Astrocyte (in vitro differentiated cells and primary cell): ENCODE measurements at regions not wholly inside any gene's neighbourhood (a gene's known extent, or its start where the extent isn't known, plus 50 kb on each side); places are given as distances from the start of the nearest gene placed in this dataset.

Experiments used
- DNase-seq: peaks from one replicate; pipeline ENCODE4 v3.0.0-alpha.2; 2010; ENCODE audit warnings: low read depth
- FAIRE-seq: peaks from 2 replicates; lab custom pipeline; 2011; peaks lifted over from hg19 to GRCh38; lab: Jason Lieb, UNC
- H2AFZ ChIP-seq: 2 replicates; pipeline ENCODE4 v1.6.0; 2012; ENCODE audit warnings: low read depth, low read length, inconsistent platforms
- H3K27ac ChIP-seq: 2 replicates; pipeline ENCODE4 v1.5.1; 2011; ENCODE audit warnings: low read depth, low read length, inconsistent platforms
- H3K27me3 ChIP-seq: 2 replicates; pipeline ENCODE4 v1.6.0; 2011; ENCODE audit warnings: low read length, inconsistent platforms; ENCODE audit not compliant: insufficient read depth
- H3K36me3 ChIP-seq: 2 replicates; pipeline ENCODE4 v1.5.1; 2011; ENCODE audit warnings: low read length, inconsistent platforms; ENCODE audit not compliant: insufficient read depth
- H3K4me1 ChIP-seq: 2 replicates; pipeline ENCODE4 v1.5.1; 2011; ENCODE audit warnings: low read length, inconsistent platforms; ENCODE audit not compliant: insufficient read depth
- H3K4me2 ChIP-seq: 2 replicates; pipeline ENCODE4 v1.6.0; 2012; ENCODE audit warnings: low read length, inconsistent platforms
- H3K4me3 ChIP-seq: 2 replicates; pipeline ENCODE4 v1.5.1; 2011; ENCODE audit warnings: low read depth, mild to moderate bottlenecking, low read length, inconsistent platforms; ENCODE audit not compliant: insufficient read depth
- H3K79me2 ChIP-seq: 2 replicates; pipeline ENCODE4 v1.6.0; 2012; ENCODE audit warnings: mild to moderate bottlenecking, low read length, inconsistent platforms; ENCODE audit not compliant: insufficient read depth
- H3K9ac ChIP-seq: 2 replicates; pipeline ENCODE4 v1.6.0; 2012; ENCODE audit warnings: mild to moderate bottlenecking, low read length, inconsistent platforms
- H3K9me3 ChIP-seq: 2 replicates; pipeline ENCODE4 v1.5.1; 2012; ENCODE audit warnings: low read depth, mild to moderate bottlenecking, low read length, inconsistent platforms; ENCODE audit not compliant: insufficient read depth
- H4K20me1 ChIP-seq: 2 replicates; pipeline ENCODE4 v1.6.0; 2012; ENCODE audit warnings: low read length, inconsistent platforms; ENCODE audit not compliant: insufficient read depth
- H3K27ac Mint-ChIP-seq: one replicate; pipeline ENCODE4 v1.8.0; 2021; ENCODE audit warnings: mild to moderate bottlenecking, mixed read lengths; ENCODE audit not compliant: unreplicated experiment
- H3K27me3 Mint-ChIP-seq: one replicate; pipeline ENCODE4 v1.8.0; 2021; ENCODE audit warnings: low read depth, mixed read lengths; ENCODE audit not compliant: unreplicated experiment
- H3K36me3 Mint-ChIP-seq: one replicate; pipeline ENCODE4 v1.8.0; 2021; ENCODE audit warnings: low read depth, mixed read lengths; ENCODE audit not compliant: unreplicated experiment
- H3K4me1 Mint-ChIP-seq: one replicate; pipeline ENCODE4 v1.8.0; 2021; ENCODE audit warnings: low read depth, mixed read lengths; ENCODE audit not compliant: unreplicated experiment
- H3K4me3 Mint-ChIP-seq: one replicate; pipeline ENCODE4 v1.8.0; 2021; ENCODE audit warnings: mild to moderate bottlenecking, moderate library complexity, mixed read lengths; ENCODE audit not compliant: unreplicated experiment
- H3K9me3 Mint-ChIP-seq: one replicate; pipeline ENCODE4 v1.8.0; 2021; ENCODE audit warnings: mild to moderate bottlenecking, mixed read lengths; ENCODE audit not compliant: unreplicated experiment
- CTCF ChIP-seq: IDR thresholded peaks from 2 replicates; pipeline ENCODE4 v1.5.1; 2011; ENCODE audit warnings: low read depth, mild to moderate bottlenecking, inconsistent platforms, low read length, moderate library complexity; ENCODE audit not compliant: insufficient read depth
- EZH2 ChIP-seq: IDR thresholded peaks from 2 replicates; pipeline ENCODE4 v1.6.1; 2012; ENCODE audit warnings: mild to moderate bottlenecking, low read length, inconsistent platforms; ENCODE audit not compliant: insufficient read depth

- H3K4me1 ChIP-seq = no peaks in the 10 kb centered on the region
- H3K36me3 ChIP-seq = no peaks in the 10 kb centered on the region
- no peaks in the 10 kb centered on the region for H3K9me3 ChIP-seq
- no peaks in the 10 kb centered on the region for H4K20me1 ChIP-seq
- H3K4me1 Mint-ChIP-seq = peaks cover 14% of the 10 kb centered on the region
- no peak overlapping the region for H2AFZ ChIP-seq
- H3K27ac ChIP-seq = no peak overlapping the region
- H3K27ac Mint-ChIP-seq = no peak overlapping the region
- no peak overlapping the region for H3K4me3 ChIP-seq
- no peak overlapping the region for H3K9ac ChIP-seq
- H3K36me3 Mint-ChIP-seq = peaks cover 1% of the 10 kb centered on the region
- TF ChIP-seq EZH2 = no peak
- TF ChIP-seq CTCF = no peak
- no peak for FAIRE-seq
- DNase-seq = no peak
- H3K4me2 ChIP-seq = no peak overlapping the region
- H3K4me3 Mint-ChIP-seq = no peak overlapping the region
- H3K27me3 Mint-ChIP-seq = peaks cover 23% of the 10 kb centered on the region
- no peaks in the 10 kb centered on the region for H3K9me3 Mint-ChIP-seq
- no peaks in the 10 kb centered on the region for H3K79me2 ChIP-seq
- peaks cover 3% of the 10 kb centered on the region for H3K27me3 ChIP-seq
These were observed 109.9 kb upstream of the LRPAP1 start for GRCh38 chr4:3642056-3642630.

GRCh38 chr4:3641501-3641900, 109.3 kb upstream of the LRPAP1 start:
- H3K4me2 ChIP-seq = no peak overlapping the region
- TF ChIP-seq CTCF = no peak
- TF ChIP-seq EZH2 = no peak
- H3K36me3 Mint-ChIP-seq = peaks cover 1% of the 10 kb centered on the region
- DNase-seq = no peak
- H3K9me3 ChIP-seq = no peaks in the 10 kb centered on the region
- H3K4me3 Mint-ChIP-seq = no peak overlapping the region
- H3K27me3 ChIP-seq = no peaks in the 10 kb centered on the region
- no peak overlapping the region for H3K27ac Mint-ChIP-seq
- H3K4me1 Mint-ChIP-seq = peaks cover 14% of the 10 kb centered on the region
- H3K4me1 ChIP-seq = no peaks in the 10 kb centered on the region
- H3K36me3 ChIP-seq = no peaks in the 10 kb centered on the region
- H2AFZ ChIP-seq = no peak overlapping the region
- no peaks in the 10 kb centered on the region for H4K20me1 ChIP-seq
- peaks cover 22% of the 10 kb centered on the region for H3K27me3 Mint-ChIP-seq
- no peak overlapping the region for H3K27ac ChIP-seq
- no peak for FAIRE-seq
- no peak overlapping the region for H3K9ac ChIP-seq
- H3K79me2 ChIP-seq = no peaks in the 10 kb centered on the region
- H3K4me3 ChIP-seq = no peak overlapping the region
- no peaks in the 10 kb centered on the region for H3K9me3 Mint-ChIP-seq

- Mint-ChIP-seq H3K4me1 (peaks cover 13% of the 10 kb centered on the region), H3K4me3 (no peak overlapping the region), H3K27ac (peak overlapping the region; percentile 8), H3K36me3 (peaks cover 1% of the 10 kb centered on the region), H3K27me3 (peaks cover 17% of the 10 kb centered on the region), H3K9me3 (no peaks in the 10 kb centered on the region)
- Histone ChIP-seq H3K9me3 (no peaks in the 10 kb centered on the region), H2AFZ (no peak overlapping the region), H3K4me3 (no peak overlapping the region), H3K4me2 (no peak overlapping the region), H3K36me3 (no peaks in the 10 kb centered on the region), H3K27me3 (no peaks in the 10 kb centered on the region), H4K20me1 (no peaks in the 10 kb centered on the region), H3K9ac (no peak overlapping the region), H3K27ac (no peak overlapping the region), H3K4me1 (no peaks in the 10 kb centered on the region), H3K79me2 (no peaks in the 10 kb centered on the region)
- TF ChIP-seq EZH2 (no peak), CTCF (no peak)
- DNase-seq (no peak), FAIRE-seq (no peak)
These were observed 108.4 kb upstream of the LRPAP1 start for GRCh38 chr4:3640587-3640962.
